Activated T-cell treated with anti-CD3 and anti-CD28 coated beads for 24 hours (primary cell): ENCODE measurements at regions not wholly inside any gene's neighbourhood (a gene's known extent, or its start where the extent isn't known, plus 50 kb on each side); places are given as distances from the start of the nearest gene placed in this dataset.

Source experiments
- DNase-seq: peaks from one replicate; pipeline ENCODE4 v3.0.0-alpha.2; 2020; ENCODE audit warnings: low read depth

- no peak for DNase-seq
Measured at GRCh38 chr22:34055525-34056200, 135.4 kb upstream of the LARGE1 start.

- DNase-seq, result no peak
Measured at GRCh38 chr22:34057726-34058125, 137.4 kb upstream of the LARGE1 start.

- no peak for DNase-seq
Measured at GRCh38 chr22:34064696-34065095, 144.4 kb upstream of the LARGE1 start.

- no peak for DNase-seq
Measured at GRCh38 chr22:34067031-34067430, 146.8 kb upstream of the LARGE1 start.

GRCh38 chr22:34068001-34068400, 147.7 kb upstream of the LARGE1 start:
- no peak for DNase-seq

- no peak for DNase-seq
Measured at GRCh38 chr22:34070051-34070450, 149.8 kb upstream of the LARGE1 start.

- no peak for DNase-seq
Measured at GRCh38 chr22:34070531-34070930, 150.3 kb upstream of the LARGE1 start.

GRCh38 chr22:34072585-34072984, 152.3 kb upstream of the LARGE1 start:
- no peak for DNase-seq

GRCh38 chr22:34080433-34080832, 160.2 kb upstream of the LARGE1 start:
- DNase-seq, result no peak

- DNase-seq, result no peak
Measured at GRCh38 chr22:34096770-34097169, 176.5 kb upstream of the LARGE1 start.

- DNase-seq, result no peak
Measured at GRCh38 chr22:34099278-34099677, 179.0 kb upstream of the LARGE1 start.

GRCh38 chr22:34102633-34103032, 182.4 kb upstream of the LARGE1 start:
- no peak for DNase-seq

GRCh38 chr22:34105461-34106062, 185.3 kb upstream of the LARGE1 start:
- DNase-seq, result peak; percentile 8

GRCh38 chr22:34108168-34108567, 187.9 kb upstream of the LARGE1 start:
- no peak for DNase-seq

- peak; percentile 4 for DNase-seq
Measured at GRCh38 chr22:34111210-34111824, 191.0 kb upstream of the LARGE1 start.

- no peak for DNase-seq
Measured at GRCh38 chr22:34113381-34113780, 193.1 kb upstream of the LARGE1 start.

- no peak for DNase-seq
Measured at GRCh38 chr22:34114406-34114805, 194.1 kb upstream of the LARGE1 start.

- no peak for DNase-seq
Measured at GRCh38 chr22:34115722-34116121, 195.4 kb upstream of the LARGE1 start.

- DNase-seq, result no peak
Measured at GRCh38 chr22:34116126-34116525, 195.8 kb upstream of the LARGE1 start.

GRCh38 chr22:34122042-34122441, 201.8 kb upstream of the LARGE1 start:
- DNase-seq, result no peak

- DNase-seq, result no peak
Measured at GRCh38 chr22:34129691-34130486, 209.6 kb upstream of the LARGE1 start.

GRCh38 chr22:34135749-34136148, 215.5 kb upstream of the LARGE1 start:
- DNase-seq, result no peak

- DNase-seq, result no peak
Measured at GRCh38 chr22:34150023-34150422, 229.7 kb upstream of the LARGE1 start.
